ENCODE measurements at regions not wholly inside any gene's neighbourhood (a gene's known extent, or its start where the extent isn't known, plus 50 kb on each side); places are given as distances from the start of the nearest gene placed in this dataset.
"Not testable (repeated sequence)": the region's sequence is repeated elsewhere in the genome, so short reads cannot be mapped to it uniquely, and the experiment has no call there.

DNA sequence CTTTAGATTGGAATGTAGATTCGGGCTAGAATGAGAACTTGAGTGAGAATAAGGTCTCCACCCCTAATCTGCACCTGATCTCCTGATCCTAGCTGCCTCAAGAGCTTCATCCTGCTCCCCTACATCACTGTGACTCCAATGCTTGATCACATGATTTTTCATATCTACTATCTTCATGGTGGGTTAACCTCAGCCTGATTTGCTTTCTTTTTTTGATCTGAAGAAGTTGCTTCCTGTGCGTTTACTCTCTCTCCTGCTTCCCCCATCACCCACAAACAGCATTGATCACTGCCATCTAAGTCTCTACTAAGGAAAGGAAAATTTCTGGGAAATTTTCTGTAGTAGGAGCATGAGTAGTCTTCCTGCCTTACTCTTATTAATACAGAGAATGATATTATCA is 1542.1 kb upstream of the SLC10A2 start:
- Mint-ChIP-seq H3K4me1 (no peaks in the 10 kb centered on the region), H3K9me3 (peaks cover 0 to 13% (median under 1%) of the 10 kb centered on the region in 6 donors), H3K27me3 (ENCODE audit: low read depth in 3 of 3) (peaks cover 0 to 2% (median 1%) of the 10 kb centered on the region in 3 donors), H3K36me3 (no peaks in the 10 kb centered on the region), H3K4me3 (no peak overlapping the region), H3K27ac (no peak overlapping the region)
- DNase-seq, result no peak

DNA sequence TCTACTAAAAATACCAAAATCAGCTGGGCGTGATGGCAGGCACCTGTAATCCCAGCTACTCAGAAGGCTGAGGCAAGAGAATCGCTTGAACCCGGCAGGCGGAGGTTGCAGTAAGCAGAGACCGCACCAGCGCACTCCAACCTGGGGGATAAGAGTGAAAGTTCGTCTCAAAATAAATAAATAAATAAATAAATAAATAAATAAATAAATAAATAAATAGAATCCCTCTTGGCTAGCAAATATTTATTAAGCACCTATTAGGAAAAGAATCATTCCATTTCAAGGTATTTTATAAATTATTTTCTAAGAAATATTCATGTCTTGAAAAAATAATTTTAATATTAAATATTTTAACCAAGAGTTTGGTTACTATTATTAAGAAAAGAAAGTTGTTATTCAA is 1539.2 kb upstream of the SLC10A2 start:
- H3K9me3 Mint-ChIP-seq, result peaks cover 0 to 13% (median under 1%) of the 10 kb centered on the region in 6 donors
- H3K4me1 Mint-ChIP-seq; DNase-seq; H3K27ac Mint-ChIP-seq; H3K36me3 Mint-ChIP-seq; H3K4me3 Mint-ChIP-seq; H3K27me3 Mint-ChIP-seq (ENCODE audit: low read depth in 3 of 3): not testable (repeated sequence)

DNA sequence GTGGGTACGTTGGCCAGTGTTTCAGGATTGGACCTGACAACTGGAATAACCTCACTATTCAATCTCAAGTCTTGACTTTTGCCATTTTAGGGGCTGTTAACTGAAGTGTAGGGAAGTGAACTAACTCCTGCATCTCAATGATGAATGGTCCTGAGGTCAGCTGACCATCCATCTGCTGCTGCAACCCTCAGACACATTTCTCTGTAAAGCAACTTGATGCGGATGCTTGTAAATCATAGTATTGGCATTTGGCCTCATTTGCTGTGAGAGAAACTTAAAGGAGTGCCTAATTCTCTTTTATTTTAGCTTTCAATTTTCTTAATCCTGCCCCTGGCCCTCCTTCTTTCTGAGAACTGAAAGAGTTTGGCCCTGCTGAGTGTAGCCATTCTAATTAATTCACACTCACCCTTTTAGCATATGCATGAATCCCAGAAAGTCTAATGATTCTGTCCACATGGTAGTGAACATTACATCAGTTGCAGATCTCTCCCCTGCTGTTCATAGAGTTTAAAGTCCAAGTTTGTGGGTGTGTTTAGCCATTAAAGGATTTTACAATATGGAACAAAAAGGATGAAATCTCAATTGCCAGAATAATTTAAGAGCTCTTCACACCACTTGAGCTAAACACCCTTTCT is 1531.4 kb upstream of the SLC10A2 start:
- DNase-seq, result no peak
- H3K4me1 Mint-ChIP-seq, result no peaks in the 10 kb centered on the region

DNA sequence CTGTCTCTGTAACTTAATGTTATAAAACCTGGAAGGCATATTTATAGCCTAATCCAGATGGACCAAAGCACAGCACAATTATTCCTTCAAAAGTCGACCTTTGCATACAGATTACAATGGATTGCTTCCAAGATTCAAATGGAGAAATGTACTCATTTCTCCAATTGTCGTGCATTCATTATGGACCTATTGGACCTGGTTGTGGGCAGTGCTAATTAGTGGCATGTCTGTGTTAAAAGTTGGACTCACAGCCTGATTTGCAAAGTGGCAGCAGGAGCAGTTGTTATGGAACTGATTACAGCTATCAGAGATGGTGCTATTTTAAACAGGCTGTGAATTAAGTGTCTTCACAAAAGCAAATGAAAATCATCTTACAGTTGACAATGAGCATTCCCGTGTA is 1529.3 kb upstream of the SLC10A2 start:
- Mint-ChIP-seq H3K9me3 (peaks cover 0 to 4% (median 0%) of the 10 kb centered on the region in 6 donors), H3K27ac (no peak overlapping the region), H3K27me3 (ENCODE audit: low read depth in 3 of 3) (peaks cover 0 to 2% (median 1%) of the 10 kb centered on the region in 3 donors), H3K4me1 (no peaks in the 10 kb centered on the region), H3K36me3 (no peaks in the 10 kb centered on the region), H3K4me3 (no peak overlapping the region)
- DNase-seq, result no peak

More for the DNA sequence above, 1531.4 kb upstream of the SLC10A2 start:
- H3K9me3 Mint-ChIP-seq, result peaks cover 0 to 3% (median 0%) of the 10 kb centered on the region in 6 donors
- peaks cover 0 to 2% (median 1%) of the 10 kb centered on the region in 3 donors for H3K27me3 Mint-ChIP-seq (ENCODE audit: low read depth in 3 of 3)
- no peaks in the 10 kb centered on the region for H3K36me3 Mint-ChIP-seq
- H3K4me3 Mint-ChIP-seq, result no peak overlapping the region
- no peak overlapping the region for H3K27ac Mint-ChIP-seq

DNA sequence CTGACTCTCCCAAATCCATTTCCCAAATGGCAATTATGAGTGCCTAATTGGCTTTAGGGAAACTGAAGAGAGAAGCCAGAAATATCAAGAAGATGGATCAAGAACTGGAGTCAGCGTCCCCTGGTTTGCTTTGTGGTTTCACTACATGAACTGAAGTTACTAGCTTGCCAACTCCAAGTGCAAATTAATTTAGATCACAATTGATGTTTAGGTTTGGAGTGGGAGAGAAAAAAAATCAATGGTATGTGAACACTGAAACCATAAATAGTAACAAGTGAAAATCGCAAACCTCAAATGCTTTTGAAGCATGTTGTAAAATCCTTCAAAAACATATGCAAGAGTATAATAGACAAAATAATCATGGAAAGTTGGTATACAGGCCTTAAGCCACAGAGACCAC is 1528.6 kb upstream of the SLC10A2 start:
- no peak for DNase-seq
- Mint-ChIP-seq H3K4me3 (no peak overlapping the region), H3K9me3 (peaks cover 0 to 4% (median 1%) of the 10 kb centered on the region in 6 donors), H3K27me3 (ENCODE audit: low read depth in 3 of 3) (peaks cover 0 to 1% (median 0%) of the 10 kb centered on the region in 3 donors), H3K4me1 (no peaks in the 10 kb centered on the region), H3K27ac (no peak overlapping the region), H3K36me3 (no peaks in the 10 kb centered on the region)

DNA sequence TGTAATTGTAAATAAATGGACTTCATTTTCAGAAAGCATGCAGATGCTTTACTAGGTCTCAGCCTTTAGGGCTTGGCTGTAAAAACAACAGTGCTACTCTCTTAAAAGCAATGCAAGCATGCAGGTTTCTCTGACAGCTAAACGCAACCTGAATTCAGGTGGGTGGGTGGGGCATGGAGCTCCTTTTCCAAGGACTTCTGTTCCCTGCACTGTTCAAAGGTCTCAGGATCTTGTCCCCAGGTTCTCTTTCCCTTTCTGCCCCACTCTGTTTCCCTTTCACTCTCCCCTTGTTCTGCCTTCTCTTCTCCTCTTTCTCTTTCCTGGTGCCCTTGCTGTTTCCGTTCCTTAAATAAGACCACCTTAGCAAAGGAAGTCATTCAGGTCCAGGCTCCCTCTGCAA is 1527.5 kb upstream of the SLC10A2 start:
- H3K4me1 Mint-ChIP-seq, result no peaks in the 10 kb centered on the region
- no peak overlapping the region for H3K27ac Mint-ChIP-seq

DNA sequence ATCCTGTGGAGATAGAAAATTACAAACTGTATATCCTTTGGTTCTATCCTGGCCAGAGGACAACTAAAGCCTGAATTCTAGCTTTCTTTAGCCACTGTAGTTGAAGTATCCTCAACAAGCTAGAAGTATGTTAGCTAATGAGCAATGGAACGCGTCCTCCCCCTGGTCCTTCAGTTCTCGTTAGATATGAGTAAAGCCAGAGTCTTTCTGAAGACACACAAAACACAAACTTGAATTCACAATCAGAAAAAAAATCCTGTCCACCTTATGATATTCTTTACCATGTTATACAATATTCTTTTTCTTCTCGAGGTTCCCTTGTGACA is 1527.0 kb upstream of the SLC10A2 start:
- Mint-ChIP-seq H3K4me1 (no peaks in the 10 kb centered on the region), H3K36me3 (no peaks in the 10 kb centered on the region), H3K9me3 (peaks cover 0 to 4% (median under 1%) of the 10 kb centered on the region in 6 donors), H3K4me3 (no peak overlapping the region), H3K27ac (no peak overlapping the region), H3K27me3 (ENCODE audit: low read depth in 3 of 3) (peaks cover 0 to 1% (median 0%) of the 10 kb centered on the region in 3 donors)
- no peak for DNase-seq

More for the DNA sequence above, 1527.5 kb upstream of the SLC10A2 start:
- Mint-ChIP-seq H3K27me3 (ENCODE audit: low read depth in 3 of 3) (peaks cover 0 to 1% (median 0%) of the 10 kb centered on the region in 3 donors), H3K9me3 (peaks cover 0 to 4% (median under 1%) of the 10 kb centered on the region in 6 donors), H3K36me3 (no peaks in the 10 kb centered on the region), H3K4me3 (no peak overlapping the region)
- DNase-seq, result no peak

DNA sequence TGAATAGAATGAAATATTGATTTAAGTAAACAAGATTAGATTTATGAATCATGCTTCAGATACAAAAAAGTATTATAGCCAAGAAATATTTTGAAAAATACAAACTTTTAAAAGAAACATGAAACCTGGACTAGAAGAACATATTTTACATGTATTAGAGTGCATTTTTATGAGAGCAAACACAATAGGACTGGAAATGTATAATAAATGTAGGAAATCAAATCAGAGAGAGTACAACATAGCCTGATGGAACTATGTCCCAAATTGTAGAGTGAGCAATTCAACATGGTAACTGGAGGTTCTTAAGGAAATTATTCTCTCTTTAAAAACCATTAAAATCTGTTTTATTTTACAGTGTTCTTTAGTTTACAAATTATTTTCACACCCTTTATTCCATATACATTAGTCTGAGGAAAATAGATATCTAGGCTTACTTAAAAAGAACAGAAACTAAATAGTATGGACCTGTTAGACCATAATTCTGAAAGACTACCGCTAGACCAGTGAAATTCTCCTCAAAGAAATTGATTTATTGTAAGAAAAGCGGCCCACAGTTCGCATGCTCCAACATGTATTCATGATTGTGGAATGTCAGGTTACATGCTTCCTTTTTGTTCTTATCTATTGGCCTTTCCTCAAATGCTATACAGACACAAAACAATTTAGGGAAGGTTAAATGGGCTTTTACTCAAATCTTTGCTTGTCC is 1526.5 kb upstream of the SLC10A2 start:
- H3K4me3 Mint-ChIP-seq, result no peak overlapping the region
- H3K4me1 Mint-ChIP-seq, result no peaks in the 10 kb centered on the region
- H3K27me3 Mint-ChIP-seq (ENCODE audit: low read depth in 3 of 3), result peaks cover 0 to 1% (median 0%) of the 10 kb centered on the region in 3 donors
- H3K27ac Mint-ChIP-seq, result no peak overlapping the region
- DNase-seq, result no peak
- peaks cover 0 to 4% (median 1%) of the 10 kb centered on the region in 6 donors for H3K9me3 Mint-ChIP-seq
- H3K36me3 Mint-ChIP-seq, result no peaks in the 10 kb centered on the region

DNA sequence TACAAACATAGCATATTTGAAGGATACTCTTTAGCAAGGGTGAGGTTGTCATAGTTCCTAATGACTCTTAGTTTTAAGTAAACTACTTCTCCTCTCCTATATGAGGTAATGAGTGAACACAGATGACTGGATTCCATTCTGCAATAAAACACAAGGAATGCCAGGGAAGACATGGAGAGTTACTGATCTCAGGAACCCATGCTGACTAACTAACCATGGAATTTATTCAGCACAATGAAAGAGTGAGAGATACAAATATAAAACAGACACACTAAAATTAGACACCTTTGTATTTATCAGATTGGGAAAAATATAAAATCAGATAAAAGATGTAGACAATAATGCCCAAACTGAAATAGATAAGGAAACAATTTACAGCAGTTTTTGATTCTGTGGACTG is 1525.9 kb upstream of the SLC10A2 start:
- DNase-seq, result no peak
- H3K27ac Mint-ChIP-seq, result no peak overlapping the region
- no peaks in the 10 kb centered on the region for H3K36me3 Mint-ChIP-seq
- peaks cover 0 to 7% (median 4%) of the 10 kb centered on the region in 6 donors for H3K9me3 Mint-ChIP-seq
- H3K4me1 Mint-ChIP-seq, result no peaks in the 10 kb centered on the region
- H3K27me3 Mint-ChIP-seq (ENCODE audit: low read depth in 3 of 3), result peaks cover 0 to 1% (median 0%) of the 10 kb centered on the region in 3 donors
- no peak overlapping the region for H3K4me3 Mint-ChIP-seq

DNA sequence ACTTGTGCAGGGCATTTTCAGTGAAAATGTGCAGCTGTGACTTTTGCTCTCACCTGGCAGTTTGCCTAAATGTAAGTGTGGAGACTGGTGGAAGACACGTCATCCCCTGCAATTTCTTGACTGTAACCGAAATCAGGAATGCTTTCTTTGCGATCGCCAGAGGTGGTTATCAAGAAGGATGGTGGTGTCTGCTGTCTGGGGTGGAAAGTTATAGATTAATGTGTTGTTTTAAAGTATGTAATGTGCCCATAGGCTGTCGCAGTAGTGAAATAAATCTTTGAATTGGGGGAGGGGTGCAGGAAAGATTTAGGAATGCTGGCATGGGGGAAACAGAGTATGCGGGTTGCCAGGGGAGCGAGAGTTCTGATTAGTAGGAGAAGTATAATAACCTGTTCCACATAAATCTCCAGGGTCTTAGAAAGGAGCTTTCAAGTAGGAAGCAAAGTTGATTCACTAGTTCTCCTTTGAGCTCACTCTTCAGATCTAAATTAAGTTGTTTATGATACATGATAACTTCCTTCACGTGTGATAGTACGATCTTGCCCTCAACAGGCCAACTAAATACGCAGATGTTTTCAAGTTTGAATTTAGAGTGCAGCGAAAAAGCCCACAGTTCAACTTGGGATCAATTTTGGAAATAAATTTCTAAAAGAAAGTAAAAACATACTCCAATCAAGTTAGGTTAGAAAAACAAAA is 1520.0 kb upstream of the SLC10A2 start:
- Mint-ChIP-seq H3K4me3 (no peak overlapping the region), H3K36me3 (no peaks in the 10 kb centered on the region), H3K27me3 (ENCODE audit: low read depth in 3 of 3) (peaks cover 0 to 2% (median 0%) of the 10 kb centered on the region in 3 donors), H3K4me1 (no peaks in the 10 kb centered on the region), H3K9me3 (peaks cover 0 to 15% (median 5%) of the 10 kb centered on the region in 6 donors), H3K27ac (no peak overlapping the region)
- DNase-seq, result no peak

DNA sequence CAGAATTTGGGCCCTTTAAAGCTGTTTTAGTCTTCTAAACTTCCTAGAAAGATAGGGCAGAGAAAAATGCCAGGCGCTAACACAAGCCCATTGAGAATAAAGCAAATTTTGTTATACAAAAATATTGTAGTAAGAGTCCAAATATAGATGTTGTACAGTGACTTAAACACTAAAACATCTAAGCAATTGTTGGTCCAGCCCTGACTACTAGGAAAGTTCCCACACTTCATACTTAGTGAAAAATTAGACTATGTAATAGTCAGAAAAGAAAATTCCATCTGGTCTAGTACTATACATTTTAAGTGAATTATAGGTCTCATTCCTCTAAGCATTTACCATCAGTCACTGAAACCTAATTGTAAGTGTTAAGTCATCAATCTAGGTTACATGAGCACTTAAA is 1518.3 kb upstream of the SLC10A2 start:
- Mint-ChIP-seq H3K9me3 (peaks cover 0 to 22% (median 4%) of the 10 kb centered on the region in 6 donors), H3K27me3 (ENCODE audit: low read depth in 3 of 3) (peaks cover 0 to 2% (median 0%) of the 10 kb centered on the region in 3 donors), H3K4me1 (no peaks in the 10 kb centered on the region), H3K4me3 (no peak overlapping the region), H3K36me3 (no peaks in the 10 kb centered on the region), H3K27ac (no peak overlapping the region)
- no peak for DNase-seq

DNA sequence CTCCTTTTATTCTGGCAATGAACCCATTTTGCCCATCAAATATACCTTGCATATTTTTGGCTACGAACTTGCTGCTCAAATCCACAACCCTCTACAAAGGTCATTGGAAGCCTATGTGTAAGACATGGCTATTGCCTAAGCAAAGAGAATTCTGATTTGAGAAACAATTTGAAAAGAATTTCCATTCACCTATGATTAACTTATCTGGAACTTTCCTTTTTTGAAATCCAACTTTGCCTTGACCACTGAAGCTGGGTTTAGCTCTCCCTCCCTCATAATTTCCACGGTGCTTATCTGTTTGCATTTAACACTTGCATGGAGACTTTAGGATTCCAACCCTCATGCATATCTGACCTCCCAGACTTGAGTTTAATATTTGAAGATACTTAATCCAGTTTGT is 1514.7 kb upstream of the SLC10A2 start:
- H3K27me3 Mint-ChIP-seq (ENCODE audit: low read depth in 3 of 3), result peaks cover 0 to 2% (median 2%) of the 10 kb centered on the region in 3 donors

DNA sequence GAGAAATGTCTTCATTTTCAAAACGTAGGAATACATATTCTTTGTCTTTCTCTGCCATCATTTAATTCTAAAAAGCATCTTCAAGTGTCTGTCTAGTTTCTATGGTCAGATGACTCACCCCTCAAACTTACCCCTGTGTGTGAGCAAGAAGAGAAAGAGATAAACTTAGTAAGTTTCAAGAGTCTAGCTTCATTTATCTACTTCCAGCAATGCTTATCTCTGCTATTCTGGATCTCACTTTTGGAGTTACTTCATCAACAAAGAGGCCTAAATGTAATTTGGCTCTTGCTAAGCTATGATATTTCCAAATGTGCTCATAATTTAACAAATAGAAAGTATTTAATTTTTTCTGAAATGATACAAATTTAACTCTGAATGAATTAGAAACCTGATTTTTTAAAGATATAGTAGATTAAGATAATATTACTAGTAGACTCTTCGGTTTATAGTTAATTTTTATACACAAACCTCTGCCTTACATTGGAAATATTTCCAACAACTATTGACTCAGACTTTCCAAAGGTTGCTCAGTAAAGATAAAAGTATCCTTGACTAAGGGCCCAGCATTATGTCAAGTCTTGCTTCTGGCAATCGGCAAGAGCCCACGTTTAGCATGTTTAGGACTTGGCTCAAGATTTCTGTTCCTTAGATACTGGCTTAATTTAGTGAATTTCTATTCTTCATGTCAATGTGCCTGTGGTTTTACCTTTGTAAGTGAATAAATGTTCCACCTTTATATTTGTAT is 1511.0 kb upstream of the SLC10A2 start:
- no peaks in the 10 kb centered on the region for H3K36me3 Mint-ChIP-seq
- no peak overlapping the region for H3K4me3 Mint-ChIP-seq
- DNase-seq, result no peak
- no peaks in the 10 kb centered on the region for H3K4me1 Mint-ChIP-seq
- peaks cover 0 to 15% (median 2%) of the 10 kb centered on the region in 6 donors for H3K9me3 Mint-ChIP-seq
- H3K27me3 Mint-ChIP-seq (ENCODE audit: low read depth in 3 of 3), result peaks cover 0 to 4% (median 2%) of the 10 kb centered on the region in 3 donors
- no peak overlapping the region for H3K27ac Mint-ChIP-seq

More for the DNA sequence above, 1514.7 kb upstream of the SLC10A2 start:
- Mint-ChIP-seq H3K9me3 (peaks cover 0 to 17% (median 2%) of the 10 kb centered on the region in 6 donors), H3K27ac (no peak overlapping the region), H3K4me1 (no peaks in the 10 kb centered on the region), H3K4me3 (no peak overlapping the region), H3K36me3 (no peaks in the 10 kb centered on the region)
- no peak for DNase-seq
